ACC112 (cell line): ENCODE measurements at regions not wholly inside any gene's neighbourhood (a gene's known extent, or its start where the extent isn't known, plus 50 kb on each side); places are given as distances from the start of the nearest gene placed in this dataset.
A peak's percentile ranks its signal among the peaks of the same experiment; 100 is the strongest.

Experiments
- H2AFZ ChIP-seq: fragments of 200-600 bp; sonication (generic); one replicate; pipeline ENCODE4 v1.6.0; 2017; ENCODE audit warnings: antibody characterized with exemption, low read length; ENCODE audit not compliant: unreplicated experiment
- H3K27ac ChIP-seq: fragments of 200-600 bp; sonication (generic); 2 replicates; pipeline ENCODE4 v1.5.1; 2014; ENCODE audit warnings: low read depth, mild to moderate bottlenecking, antibody characterized with exemption, low read length, moderate library complexity
- H3K27me3 ChIP-seq: fragments of 200-600 bp; sonication (generic); 2 replicates; pipeline ENCODE4 v1.6.1; 2014; ENCODE audit warnings: mild to moderate bottlenecking, antibody characterized with exemption, low read length, moderate library complexity, mixed read lengths; ENCODE audit not compliant: insufficient read depth
- H3K36me3 ChIP-seq: fragments of 200-600 bp; sonication (generic); 2 replicates; pipeline ENCODE4 v1.6.1; 2016; ENCODE audit warnings: mild to moderate bottlenecking, antibody characterized with exemption, low read length, moderate library complexity, mixed read lengths; ENCODE audit not compliant: insufficient read depth
- H3K4me1 ChIP-seq: fragments of 200-600 bp; sonication (generic); one replicate; pipeline ENCODE4 v1.6.1; 2016; ENCODE audit warnings: low read length, mixed read lengths; ENCODE audit not compliant: insufficient read depth, unreplicated experiment, control insufficient read depth
- H3K4me3 ChIP-seq: fragments of 200-600 bp; sonication (generic); 2 replicates; pipeline ENCODE4 v1.5.1; 2014; ENCODE audit warnings: mild to moderate bottlenecking, low read depth, low read length
- H3K79me2 ChIP-seq: fragments of 200-600 bp; sonication (generic); one replicate; pipeline ENCODE4 v1.6.0; 2016; ENCODE audit warnings: low read length; ENCODE audit not compliant: control insufficient read depth, unreplicated experiment, insufficient read depth

DNA sequence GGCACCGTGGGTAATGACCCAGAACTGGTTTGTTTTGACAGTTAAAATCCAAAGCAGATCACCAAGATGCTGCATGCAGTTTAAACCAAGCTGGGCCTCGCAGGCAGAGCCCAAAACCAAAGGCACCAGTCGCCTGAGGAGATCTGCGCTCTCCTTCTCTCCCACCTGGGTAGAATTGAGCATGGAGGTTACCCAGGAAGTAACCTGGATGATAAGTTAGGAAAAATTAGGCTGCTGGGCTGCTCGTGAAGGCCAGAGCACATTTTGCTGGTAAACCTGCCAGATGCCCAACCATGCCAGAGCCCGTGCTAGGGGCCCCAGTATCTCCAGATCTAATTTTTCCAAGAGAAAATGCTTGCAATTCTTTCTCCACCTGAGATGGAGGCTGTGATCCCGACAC, 388.3 kb upstream of the MGMT start:
- Histone ChIP-seq H3K27ac (no peak overlapping the region), H3K36me3 (no peaks in the 10 kb centered on the region), H3K4me1 (no peaks in the 10 kb centered on the region), H3K27me3 (no peaks in the 10 kb centered on the region), H3K4me3 (no peak overlapping the region), H2AFZ (no peak overlapping the region), H3K79me2 (no peaks in the 10 kb centered on the region)

DNA sequence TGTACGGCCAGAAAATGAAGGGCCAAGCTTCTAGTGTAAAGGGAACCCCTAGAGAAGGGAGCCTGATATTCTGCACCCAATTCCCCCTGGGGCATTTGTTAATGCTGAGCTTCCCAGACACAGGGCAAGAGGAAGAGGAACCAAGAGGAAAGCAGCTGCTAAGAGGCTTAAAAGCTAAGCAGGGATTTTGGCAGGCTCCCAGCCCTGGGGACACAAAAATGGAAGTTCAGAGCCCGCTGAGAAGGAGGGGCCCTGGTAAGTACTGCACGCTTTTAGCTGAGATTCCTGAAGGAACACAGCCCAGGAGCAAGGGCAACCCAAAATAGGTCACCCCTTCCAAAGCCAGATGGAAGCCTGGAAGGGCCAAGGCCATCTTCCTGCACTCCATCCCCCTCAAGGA, 387.3 kb upstream of the MGMT start:
- H3K27ac ChIP-seq, result no peak overlapping the region
- H3K4me1 ChIP-seq, result no peaks in the 10 kb centered on the region
- no peaks in the 10 kb centered on the region for H3K36me3 ChIP-seq

DNA sequence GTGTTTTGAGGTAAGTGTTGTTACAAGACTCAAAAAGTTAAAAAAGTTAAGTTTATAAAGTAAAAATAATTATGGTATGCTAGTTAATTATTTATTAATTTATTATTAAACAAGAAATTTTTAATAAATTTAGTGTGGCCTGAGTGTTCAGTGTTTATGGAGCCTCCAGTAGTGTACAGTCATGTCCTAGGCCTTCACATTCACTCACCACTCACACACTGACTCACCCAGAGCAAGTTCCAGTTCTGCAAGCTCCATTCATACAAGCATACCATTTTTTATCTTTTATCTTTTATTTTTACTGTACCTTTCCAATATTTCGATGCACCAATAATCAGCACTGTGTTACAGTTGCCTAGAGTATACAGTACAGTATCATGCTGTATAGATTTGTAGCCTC, 381.2 kb upstream of the MGMT start:
- no peak overlapping the region for H3K4me3 ChIP-seq
- H3K27me3 ChIP-seq, result no peaks in the 10 kb centered on the region
- no peak overlapping the region for H2AFZ ChIP-seq
- no peaks in the 10 kb centered on the region for H3K79me2 ChIP-seq
- no peaks in the 10 kb centered on the region for H3K36me3 ChIP-seq
- H3K27ac ChIP-seq, result no peak overlapping the region; the same call in 1 of the 2 replicates
- H3K4me1 ChIP-seq, result peaks cover 5% of the 10 kb centered on the region

More for the DNA sequence above, 387.3 kb upstream of the MGMT start:
- no peak overlapping the region for H3K4me3 ChIP-seq
- no peaks in the 10 kb centered on the region for H3K27me3 ChIP-seq
- H2AFZ ChIP-seq, result no peak overlapping the region
- H3K79me2 ChIP-seq, result no peaks in the 10 kb centered on the region

DNA sequence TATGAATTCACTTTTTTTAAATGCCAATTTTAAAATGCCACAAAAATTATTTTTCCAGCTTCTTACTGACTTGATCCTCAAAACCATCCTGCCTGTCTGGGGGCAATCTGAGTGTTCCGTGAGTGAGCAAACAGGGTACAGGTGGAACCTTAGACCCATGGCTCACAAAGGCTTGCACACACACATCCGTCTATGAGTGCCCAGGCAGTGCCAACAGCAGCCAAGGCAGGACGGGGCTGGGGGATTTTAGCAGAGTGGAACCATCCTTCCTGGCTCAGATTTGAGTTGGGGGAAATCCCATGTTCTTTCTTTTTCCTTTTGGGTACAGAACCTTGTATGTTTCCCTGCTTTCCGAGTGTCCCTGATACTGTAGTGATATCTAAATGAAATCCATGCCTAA, 377.7 kb upstream of the MGMT start:
- H3K27me3 ChIP-seq, result no peaks in the 10 kb centered on the region
- H3K4me3 ChIP-seq, result no peak overlapping the region
- no peak overlapping the region for H2AFZ ChIP-seq
- H3K36me3 ChIP-seq, result no peaks in the 10 kb centered on the region
- H3K79me2 ChIP-seq, result no peaks in the 10 kb centered on the region
- H3K27ac ChIP-seq, result no peak overlapping the region
- peaks cover 5% of the 10 kb centered on the region for H3K4me1 ChIP-seq

DNA sequence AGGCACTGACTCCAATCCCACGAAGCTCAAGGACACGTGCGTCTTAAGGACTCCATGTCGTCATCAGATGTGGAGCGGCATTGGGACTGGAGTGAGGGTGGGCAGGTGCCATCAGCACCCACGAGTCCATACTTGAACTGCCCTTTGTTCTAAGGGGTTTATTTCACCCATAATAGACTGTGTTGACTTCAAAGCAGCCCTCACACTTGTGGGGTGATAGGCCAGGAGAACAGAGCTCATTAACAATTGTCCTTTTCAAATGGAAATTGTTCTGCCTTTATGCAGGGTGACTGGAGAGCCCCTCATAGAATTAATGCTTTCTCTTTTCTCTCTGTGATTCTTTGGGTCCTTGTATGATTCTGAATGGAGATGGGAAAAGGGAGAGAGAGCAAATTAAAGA, 376.9 kb upstream of the MGMT start:
- no peak overlapping the region for H3K4me3 ChIP-seq
- no peaks in the 10 kb centered on the region for H3K79me2 ChIP-seq
- H3K27ac ChIP-seq, result no peak overlapping the region
- no peak overlapping the region for H2AFZ ChIP-seq
- H3K4me1 ChIP-seq, result peaks cover 5% of the 10 kb centered on the region
- H3K36me3 ChIP-seq, result no peaks in the 10 kb centered on the region
- H3K27me3 ChIP-seq, result no peaks in the 10 kb centered on the region

DNA sequence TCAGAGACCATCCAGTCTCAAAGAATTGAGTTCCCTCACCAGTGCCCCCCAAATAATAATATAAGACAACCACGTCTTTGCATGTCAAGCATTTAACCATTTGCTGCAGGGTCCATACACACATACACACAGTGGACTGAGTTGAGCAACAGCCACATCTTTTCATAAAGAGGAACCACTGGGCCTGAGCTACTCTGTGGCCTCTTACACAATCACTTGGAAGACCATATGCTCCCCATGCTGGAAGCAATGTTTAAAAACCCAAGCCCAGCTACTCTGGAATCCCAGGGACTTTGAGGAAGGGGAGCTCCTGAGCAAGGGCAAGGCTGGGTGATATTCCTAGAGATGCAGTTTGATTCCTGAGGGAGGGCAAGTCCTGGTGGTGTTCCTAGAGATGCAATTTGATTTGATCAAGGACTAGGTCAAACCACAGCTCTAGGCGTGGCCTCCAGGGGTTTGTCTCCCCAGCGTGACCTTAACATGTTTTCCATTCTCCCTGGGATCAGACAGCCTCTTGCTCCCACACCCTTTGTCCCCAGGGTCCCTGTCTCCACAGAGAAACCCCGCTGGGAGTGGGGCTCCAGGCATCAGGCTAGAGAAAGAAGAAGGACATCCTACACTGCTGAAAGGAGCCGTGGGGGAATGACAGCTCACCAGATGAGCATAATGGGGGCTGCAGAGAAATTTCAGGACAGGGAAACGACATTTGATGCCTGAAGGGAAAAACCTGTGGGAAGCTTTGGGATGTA, 376.2 kb upstream of the MGMT start:
- Histone ChIP-seq H3K27me3 (no peaks in the 10 kb centered on the region), H3K36me3 (no peaks in the 10 kb centered on the region), H3K27ac (no peak overlapping the region), H3K79me2 (no peaks in the 10 kb centered on the region), H3K4me3 (no peak overlapping the region), H3K4me1 (peaks cover 10% of the 10 kb centered on the region), H2AFZ (no peak overlapping the region)

DNA sequence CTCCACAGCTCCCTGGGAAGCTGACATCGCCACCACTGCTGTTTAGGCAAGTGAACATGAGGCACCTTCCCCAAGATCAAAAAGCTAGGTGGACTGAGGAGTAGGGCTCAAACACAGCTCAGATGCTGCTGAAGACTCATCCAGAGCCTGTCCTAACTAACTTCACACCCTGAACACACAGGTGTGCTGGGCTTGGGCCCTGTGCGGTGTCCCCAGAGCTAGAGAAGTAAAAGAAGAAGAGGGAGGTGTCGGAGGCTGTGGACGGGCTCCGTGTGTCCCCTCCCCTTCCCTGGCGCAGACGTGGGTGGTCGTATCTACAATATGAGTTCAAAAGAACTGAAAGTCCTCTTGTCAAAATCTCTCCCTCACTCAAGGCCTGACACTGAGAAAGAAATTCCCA, 373.4 kb upstream of the MGMT start:
- Histone ChIP-seq H3K27ac (no peak overlapping the region), H3K36me3 (no peaks in the 10 kb centered on the region), H3K27me3 (no peaks in the 10 kb centered on the region), H3K79me2 (no peaks in the 10 kb centered on the region), H2AFZ (no peak overlapping the region), H3K4me3 (no peak overlapping the region), H3K4me1 (peaks cover 27% of the 10 kb centered on the region)

DNA sequence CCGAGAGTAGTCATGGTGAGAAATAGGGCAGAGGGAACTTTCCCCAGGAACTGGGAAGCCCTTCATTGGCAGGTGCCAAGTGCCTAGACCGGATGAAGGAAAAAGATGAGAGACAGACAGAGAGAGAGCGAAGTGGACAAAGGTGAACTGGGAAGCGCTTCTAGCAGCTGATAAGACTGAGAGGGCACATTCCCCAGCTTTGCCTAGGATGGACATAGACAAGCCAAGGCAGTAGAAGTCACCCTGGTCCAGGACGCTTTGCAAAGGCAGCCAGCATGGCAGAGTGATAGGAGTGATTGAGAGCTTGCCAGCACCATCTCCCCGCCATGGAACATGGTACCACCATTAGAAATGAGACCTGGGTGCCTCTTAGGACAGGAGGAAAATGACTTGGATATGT, 372.8 kb upstream of the MGMT start:
- Histone ChIP-seq H3K4me1 (peaks cover 30% of the 10 kb centered on the region), H2AFZ (no peak overlapping the region), H3K79me2 (no peaks in the 10 kb centered on the region), H3K27ac (no peak overlapping the region), H3K4me3 (no peak overlapping the region), H3K27me3 (no peaks in the 10 kb centered on the region), H3K36me3 (no peaks in the 10 kb centered on the region)

DNA sequence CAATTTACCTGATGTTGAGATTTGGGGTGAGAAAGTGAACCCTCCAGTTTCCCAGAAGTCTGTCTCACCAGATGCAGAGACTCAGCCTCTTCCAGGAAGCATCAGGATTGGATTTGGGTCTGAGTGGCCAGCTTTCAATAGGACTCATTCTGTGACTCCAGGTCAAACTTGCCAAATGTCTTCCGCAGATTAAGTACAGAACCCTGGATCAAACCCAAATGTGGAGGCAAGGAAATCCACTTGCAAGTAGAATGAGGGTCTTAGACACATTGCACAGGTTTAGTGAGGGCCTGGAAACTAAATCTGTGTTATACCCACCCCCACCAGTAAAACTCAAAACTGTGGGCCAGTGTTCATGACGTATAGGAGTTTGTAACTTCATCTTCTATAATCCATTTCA, 372.2 kb upstream of the MGMT start:
- H3K4me3 ChIP-seq, result no peak overlapping the region
- H3K79me2 ChIP-seq, result no peaks in the 10 kb centered on the region
- H3K4me1 ChIP-seq, result peaks cover 30% of the 10 kb centered on the region
- no peaks in the 10 kb centered on the region for H3K36me3 ChIP-seq
- H3K27me3 ChIP-seq, result no peaks in the 10 kb centered on the region
- H3K27ac ChIP-seq, result no peak overlapping the region
- H2AFZ ChIP-seq, result no peak overlapping the region

DNA sequence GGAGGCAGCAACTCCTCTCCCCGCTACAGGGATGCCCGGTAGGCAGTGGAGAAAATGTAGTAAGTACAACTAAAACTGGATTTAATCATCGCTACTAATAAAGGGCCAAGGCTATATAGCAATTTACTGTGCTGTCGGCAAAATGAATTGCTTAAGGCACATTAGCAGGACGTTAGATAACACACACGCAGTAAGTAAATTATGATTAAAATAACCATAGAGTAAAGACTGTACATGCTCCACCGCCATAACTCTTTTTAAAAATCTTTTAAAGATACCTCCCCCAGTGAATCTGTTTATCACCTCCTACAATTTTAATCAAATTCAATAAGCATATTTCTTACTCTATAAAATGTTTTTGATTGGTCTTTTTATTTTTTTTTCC, 371.4 kb upstream of the MGMT start:
- H2AFZ ChIP-seq, result no peak overlapping the region
- H3K4me1 ChIP-seq, result peaks cover 30% of the 10 kb centered on the region
- no peaks in the 10 kb centered on the region for H3K79me2 ChIP-seq
- peak overlapping the region; percentile 13; the same call in 1 of the 2 replicates for H3K4me3 ChIP-seq
- H3K27ac ChIP-seq, result peak overlapping the region; percentile 88
- no peaks in the 10 kb centered on the region for H3K27me3 ChIP-seq
- no peaks in the 10 kb centered on the region for H3K36me3 ChIP-seq
